GM12864 (cell line): ENCODE measurements at regions not wholly inside any gene's neighbourhood (a gene's known extent, or its start where the extent isn't known, plus 50 kb on each side); places are given as distances from the start of the nearest gene placed in this dataset.

ENCODE experiments used
- DNase-seq: peaks from one replicate; pipeline ENCODE4 v3.0.0-alpha.2; 2011; ENCODE audit warnings: low read depth
- H3K4me3 ChIP-seq: 2 replicates; pipeline ENCODE4 v1.5.1; 2011; ENCODE audit warnings: mild to moderate bottlenecking, low read depth, low read length, control low read depth
- CTCF ChIP-seq: IDR thresholded peaks from 2 replicates; pipeline ENCODE4 v1.5.1; 2011; ENCODE audit warnings: low read depth, mild to moderate bottlenecking, moderate library complexity, low read length, control low read depth, inconsistent platforms; ENCODE audit errors: missing control alignments

- TF ChIP-seq CTCF: no peak
- no peak for DNase-seq
- H3K4me3 ChIP-seq: no peak overlapping the region
Measured at GRCh38 chr5:62708481-62709325, 130.1 kb downstream of the LRRC70 start.

- no peak for TF ChIP-seq CTCF
- H3K4me3 ChIP-seq: no peak overlapping the region
- DNase-seq: no peak
Measured at GRCh38 chr5:62707563-62707962, 128.9 kb downstream of the LRRC70 start.

- TF ChIP-seq CTCF: no peak
- no peak overlapping the region for H3K4me3 ChIP-seq
- DNase-seq: no peak
Measured at GRCh38 chr5:62707131-62707530, 128.5 kb downstream of the LRRC70 start.

GRCh38 chr5:62705022-62705421 lies 126.4 kb downstream of the LRRC70 start:
- no peak for DNase-seq
- H3K4me3 ChIP-seq: no peak overlapping the region
- no peak for TF ChIP-seq CTCF

- H3K4me3 ChIP-seq: no peak overlapping the region
- no peak for TF ChIP-seq CTCF
- no peak for DNase-seq
Measured at GRCh38 chr5:62702126-62702525, 123.5 kb downstream of the LRRC70 start.

- no peak for TF ChIP-seq CTCF
- DNase-seq: no peak
Measured at GRCh38 chr5:62701036-62701435, 122.4 kb downstream of the LRRC70 start.

GRCh38 chr5:62698756-62699155 lies 120.1 kb downstream of the LRRC70 start:
- no peak for DNase-seq
- H3K4me3 ChIP-seq: no peak overlapping the region
- no peak for TF ChIP-seq CTCF

More at GRCh38 chr5:62701036-62701435, 122.4 kb downstream of the LRRC70 start:
- H3K4me3 ChIP-seq: no peak overlapping the region
